Right lung (tissue), 2 donors: ENCODE measurements at regions not wholly inside any gene's neighbourhood (a gene's known extent, or its start where the extent isn't known, plus 50 kb on each side); places are given as distances from the start of the nearest gene placed in this dataset.
"Not testable (repeated sequence)": the region's sequence is repeated elsewhere in the genome, so short reads cannot be mapped to it uniquely, and the experiment has no call there.

Experiments
- DNase-seq, 2 donors: peaks; one replicate each; pipeline ENCODE4 v3.0.0-alpha.2; 2013

DNA sequence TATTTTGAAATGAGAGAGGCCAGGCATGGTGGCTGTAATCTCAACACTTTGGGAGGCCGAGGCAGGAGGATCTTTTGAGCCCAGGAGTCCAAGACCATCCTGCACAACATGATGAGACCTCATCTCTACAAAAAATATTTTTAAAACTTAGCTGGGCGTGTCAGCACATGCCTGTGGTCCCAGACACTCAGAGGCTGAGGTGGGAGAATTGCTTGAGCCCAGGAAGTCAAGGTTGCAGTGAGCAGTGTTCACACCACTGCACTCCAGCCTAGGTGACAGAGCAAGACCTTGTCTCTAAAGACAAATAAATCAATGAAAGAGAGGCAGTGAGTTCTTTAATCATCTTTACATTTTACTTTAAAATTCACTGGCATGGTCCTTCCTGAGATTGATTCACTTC, 124.5 kb downstream of the DUSP6 start:
- DNase-seq: no peak

DNA sequence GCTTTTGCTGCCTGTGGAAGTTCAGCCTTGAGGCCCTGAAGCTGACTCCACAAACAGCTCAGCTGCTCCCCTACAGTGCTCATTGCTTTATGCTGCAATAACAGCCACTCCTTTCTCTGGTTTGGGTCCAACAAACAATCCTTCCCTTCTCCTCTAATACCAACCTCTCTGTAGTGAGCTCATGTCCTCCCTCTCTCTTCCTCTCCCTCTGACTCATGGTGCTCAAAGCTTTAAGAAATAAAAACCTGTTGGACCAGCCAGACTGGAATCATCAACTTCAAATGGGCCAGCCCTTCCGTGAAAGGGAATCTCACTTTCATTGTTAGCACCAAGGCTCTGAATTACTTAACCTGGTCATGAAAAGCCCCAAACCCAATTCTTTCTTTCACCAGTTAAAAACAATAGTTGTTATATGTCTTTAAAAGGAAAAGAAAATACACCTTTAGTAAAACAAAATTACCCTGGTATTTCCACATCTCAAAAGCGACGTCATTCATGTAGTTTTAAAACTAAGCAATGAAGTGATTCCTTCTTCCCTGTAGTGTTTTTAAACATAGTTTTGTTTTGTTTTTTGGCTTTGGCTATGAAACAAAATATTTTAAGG, 126.4 kb downstream of the DUSP6 start:
- peak; percentile 67 to 69 for DNase-seq

DNA sequence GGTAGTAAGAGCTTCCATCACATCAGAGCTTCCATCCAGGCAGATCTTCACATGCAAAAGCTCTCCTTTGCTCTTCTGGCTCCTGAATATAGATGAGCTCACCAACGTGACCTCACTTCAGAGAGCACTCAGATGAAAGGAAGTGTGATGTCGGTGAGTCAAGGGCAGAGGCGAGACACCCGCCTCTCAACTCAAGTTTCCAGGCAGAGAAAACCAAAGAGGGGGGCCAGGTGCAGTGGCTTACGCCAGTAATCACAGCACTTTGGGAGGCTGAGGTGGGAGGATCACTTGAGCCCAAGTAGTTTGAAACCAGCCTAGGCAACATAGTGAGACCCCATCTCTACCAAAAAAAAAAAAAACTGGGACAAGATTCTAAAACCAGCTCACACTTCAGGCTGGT, 126.9 kb downstream of the DUSP6 start:
- no peak for DNase-seq

DNA sequence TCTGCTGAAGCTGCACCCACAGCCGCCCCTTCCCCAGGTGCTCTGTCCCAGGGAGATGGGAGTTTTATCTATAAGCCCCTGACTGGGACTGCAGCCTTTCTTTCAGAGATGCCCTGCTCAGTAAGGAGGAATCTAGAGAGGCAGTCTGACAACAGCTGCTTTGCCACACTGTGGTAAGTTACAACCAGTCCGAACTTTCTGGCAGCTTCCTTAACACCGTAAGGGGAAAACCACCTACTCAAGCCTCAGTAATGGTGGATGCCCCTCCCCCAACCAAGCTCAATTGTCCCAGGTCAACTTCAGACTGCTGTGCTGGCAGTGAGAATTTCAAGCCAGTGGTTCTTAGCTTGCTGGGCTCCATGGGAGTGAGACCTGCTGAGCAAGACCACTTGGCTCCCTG, 129.7 kb downstream of the DUSP6 start:
- not testable (repeated sequence) for DNase-seq

DNA sequence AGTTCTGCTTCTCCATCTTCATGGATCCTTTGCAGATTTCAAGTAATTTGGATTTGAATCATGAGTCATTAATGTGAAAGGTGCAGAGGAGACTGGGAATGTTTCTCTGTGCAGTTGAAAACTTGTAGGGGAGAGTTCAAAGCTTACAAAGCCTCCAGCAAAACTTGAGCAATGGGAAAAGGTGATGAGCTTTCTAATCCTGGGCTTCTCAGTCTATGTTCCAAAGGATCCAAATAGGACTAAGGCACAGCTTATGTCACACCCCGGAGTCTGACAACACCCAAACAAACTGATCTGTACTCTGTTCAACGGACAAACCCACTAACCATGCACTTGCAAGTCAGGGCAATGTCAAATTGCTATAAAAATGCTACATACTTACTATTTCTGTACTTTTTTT, 134.8 kb downstream of the DUSP6 start:
- no peak for DNase-seq

DNA sequence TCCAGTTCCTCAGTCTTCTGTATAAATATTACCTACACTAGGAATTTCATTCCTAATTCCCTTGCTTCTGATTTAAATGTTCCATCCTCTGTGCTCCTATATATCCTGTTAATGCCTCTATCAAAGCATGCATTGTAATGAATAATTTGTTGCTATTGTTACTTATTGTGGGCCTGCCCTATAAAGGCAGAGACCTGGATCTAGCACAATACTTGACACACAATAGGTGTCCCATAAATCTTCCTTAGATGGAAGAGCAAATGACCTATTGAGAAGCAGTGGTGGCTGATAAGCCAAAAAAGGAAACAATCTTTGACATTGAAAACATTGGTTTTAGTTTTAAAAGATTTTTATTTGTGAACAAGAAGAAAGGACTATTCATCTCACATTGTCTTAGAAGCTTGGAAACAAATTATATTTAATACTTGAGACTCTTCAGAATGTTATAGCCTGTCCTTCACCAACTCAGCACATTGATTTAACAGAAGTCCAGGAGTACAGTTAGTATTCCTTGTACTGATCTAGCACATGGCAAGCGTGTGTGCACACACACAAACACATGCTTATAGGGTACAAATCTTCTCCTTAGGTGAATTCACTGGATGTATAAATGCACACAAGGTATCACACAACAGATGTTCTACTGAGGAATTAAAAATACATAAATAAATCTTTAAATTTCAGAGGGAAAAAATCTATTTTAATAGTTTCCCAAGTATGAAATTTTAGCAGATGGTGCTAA, 135.9 kb downstream of the DUSP6 start:
- no peak for DNase-seq

DNA sequence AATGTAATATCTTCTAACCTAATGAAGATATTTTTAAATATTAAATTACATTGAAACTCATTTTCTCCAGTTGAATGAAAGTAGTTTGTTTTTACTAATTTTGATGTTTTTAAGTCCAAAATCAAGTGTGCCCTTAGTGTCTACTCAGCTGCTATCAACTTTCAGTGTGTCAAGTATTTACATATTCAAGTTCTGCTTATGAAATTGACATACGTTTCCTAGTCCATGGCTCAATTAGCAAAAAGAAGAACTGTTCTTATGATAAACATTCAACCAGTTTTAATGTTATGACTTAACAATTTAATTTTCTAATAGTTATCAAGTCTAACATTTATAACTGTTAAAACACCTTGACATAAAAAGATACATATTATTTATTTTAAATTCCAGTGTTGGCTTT, 137.1 kb downstream of the DUSP6 start:
- DNase-seq: no peak

DNA sequence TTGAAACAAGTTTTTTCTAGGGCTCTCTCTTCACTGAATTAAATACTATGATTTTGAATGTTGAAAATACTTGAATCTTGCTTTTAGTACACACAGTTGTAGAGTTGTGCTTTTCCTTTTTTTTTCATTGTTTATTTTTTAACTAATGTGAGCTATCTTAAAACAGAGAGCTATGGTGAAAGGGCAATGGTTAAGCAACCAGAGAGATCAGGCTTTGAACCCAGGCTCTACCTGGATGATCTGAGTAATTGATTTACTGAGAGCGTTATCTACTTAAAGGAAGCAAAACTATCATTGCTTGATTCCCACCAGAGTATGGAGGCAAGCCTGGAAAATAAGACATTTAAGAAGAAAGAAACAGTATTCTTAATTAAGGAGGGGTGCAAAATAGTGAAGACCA, 138.6 kb downstream of the DUSP6 start:
- no peak for DNase-seq

DNA sequence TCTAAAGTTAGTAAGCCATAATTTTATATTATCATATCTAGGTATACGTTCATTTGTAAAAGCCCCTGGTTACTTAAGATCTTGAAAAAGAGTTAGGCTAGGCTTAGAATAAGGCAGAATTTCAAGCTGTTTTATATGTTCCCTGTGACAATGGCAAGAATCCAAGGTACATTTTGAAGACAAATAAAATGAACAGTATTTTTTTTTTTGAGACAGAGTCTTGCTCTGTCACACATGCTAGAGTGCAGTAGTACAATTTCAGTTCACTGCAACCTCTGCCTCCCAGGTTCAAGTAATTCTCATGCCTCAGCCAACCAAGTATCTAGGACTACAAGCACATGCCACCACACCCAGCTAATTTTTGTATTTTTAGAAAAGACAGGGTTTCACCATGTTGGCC, 139.2 kb downstream of the DUSP6 start:
- no peak for DNase-seq

DNA sequence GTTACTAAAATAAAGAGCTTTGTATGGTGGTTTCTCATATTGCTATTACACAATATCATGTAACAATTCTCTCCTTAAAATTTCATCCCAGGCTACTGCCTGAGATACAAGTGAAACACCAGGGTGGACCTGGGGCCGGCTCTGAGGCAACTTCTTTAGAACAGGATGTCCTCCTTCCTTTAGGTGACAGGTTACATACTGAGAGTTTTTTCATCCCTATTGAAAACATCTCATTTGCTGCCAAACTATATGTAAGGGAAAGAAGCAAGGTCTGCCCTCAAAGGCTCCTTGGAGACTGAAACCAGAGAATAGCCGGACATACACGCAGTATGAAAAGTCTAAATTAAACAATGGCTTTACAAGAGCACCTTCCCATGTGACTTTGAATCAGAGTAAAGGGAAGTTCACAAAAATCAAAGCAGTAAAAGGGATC, 139.9 kb downstream of the DUSP6 start:
- no peak for DNase-seq

DNA sequence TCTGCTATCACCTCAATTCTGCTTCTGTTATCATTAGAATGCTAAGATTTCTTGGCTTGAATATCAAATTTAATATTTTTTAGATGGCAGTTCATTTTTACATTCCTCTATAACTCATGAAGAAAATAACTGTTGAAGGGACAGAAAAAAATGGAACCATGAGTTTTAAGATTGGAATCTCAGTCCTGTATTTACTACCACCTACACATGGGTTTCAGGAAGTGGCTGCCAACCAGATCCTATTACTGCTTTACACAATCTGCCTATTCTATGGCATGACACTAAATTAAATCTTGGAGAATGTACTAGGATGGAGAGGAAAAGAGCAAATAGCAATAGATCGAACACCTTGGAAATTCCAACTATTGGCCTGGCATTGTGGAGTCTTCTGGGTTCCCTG, 140.8 kb downstream of the DUSP6 start:
- no peak for DNase-seq

DNA sequence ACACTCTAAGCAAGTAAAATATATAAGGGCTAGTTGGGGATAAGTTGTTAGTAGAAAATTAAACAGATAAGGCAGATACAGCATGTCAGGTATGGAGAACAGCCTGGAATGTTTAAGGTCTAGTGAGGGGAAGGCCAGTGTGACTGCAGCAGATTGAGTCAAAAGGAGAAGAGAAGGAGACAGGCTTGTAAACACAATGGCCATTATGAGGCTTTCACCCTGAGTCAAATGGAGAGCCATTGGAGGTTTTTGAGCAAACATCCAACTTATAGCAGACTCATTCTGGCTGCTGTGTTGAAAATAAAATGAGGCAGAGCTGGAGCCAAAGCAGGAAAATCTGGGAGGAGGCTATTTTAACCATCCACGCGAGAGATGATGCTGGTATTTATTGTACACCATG, 142.0 kb downstream of the DUSP6 start:
- no peak for DNase-seq

DNA sequence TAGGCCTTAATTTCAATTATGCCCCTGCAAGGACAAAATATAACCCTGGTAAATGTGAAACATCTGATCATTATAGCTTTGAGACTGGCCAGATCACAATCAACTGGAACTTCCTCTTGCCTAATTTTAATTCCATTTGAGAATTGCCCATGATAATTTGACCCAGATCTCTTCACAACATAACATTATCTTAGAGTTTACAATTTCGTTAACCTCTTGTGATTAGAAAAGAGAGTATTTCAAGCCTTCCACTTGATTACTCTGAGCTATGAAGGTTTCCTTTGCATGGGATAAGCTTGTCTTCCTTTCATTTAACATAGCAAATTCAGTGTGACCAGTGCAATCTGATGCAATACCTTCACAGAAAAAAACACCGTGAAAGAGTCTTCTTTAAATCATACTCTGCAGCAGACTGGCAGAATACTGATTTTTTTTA, 143.6 kb downstream of the DUSP6 start:
- no peak for DNase-seq

DNA sequence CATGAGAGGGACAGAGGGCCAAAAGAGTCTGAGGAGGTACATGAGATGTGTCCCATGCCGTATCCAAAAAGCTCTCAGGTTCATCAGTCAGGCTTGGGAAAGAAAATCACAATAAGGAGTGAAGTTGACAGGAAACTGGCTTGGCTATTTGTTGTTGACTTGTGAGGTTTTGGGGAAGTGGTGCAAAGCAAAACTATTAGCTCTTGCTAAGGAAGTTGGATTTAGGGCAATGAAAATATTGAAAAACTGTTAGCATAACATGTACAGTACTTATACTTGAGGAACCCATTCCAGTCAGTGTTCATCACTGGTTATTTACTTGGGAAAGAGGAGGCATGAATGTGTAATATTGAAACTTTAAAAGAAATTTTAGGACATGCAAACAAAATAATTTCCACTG, 145.9 kb downstream of the DUSP6 start:
- DNase-seq: no peak

DNA sequence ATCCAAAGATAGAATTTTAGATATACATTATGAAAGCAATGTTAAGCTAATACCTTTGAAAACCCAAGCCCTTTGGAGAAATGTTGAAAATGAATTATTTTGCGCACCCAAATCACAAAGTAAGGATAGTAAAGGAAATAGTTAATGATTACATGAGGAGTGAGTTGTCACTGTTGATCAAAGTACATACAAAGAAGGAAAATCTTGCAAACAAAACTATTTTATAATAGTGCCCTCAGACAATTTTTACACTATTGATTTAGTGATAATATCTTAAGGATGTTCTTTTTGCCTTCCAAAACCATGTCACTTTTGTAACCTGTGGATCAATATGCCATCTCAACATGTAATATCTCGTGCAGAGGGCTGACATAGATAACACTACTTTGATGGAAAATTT, 146.8 kb downstream of the DUSP6 start:
- DNase-seq: no peak

DNA sequence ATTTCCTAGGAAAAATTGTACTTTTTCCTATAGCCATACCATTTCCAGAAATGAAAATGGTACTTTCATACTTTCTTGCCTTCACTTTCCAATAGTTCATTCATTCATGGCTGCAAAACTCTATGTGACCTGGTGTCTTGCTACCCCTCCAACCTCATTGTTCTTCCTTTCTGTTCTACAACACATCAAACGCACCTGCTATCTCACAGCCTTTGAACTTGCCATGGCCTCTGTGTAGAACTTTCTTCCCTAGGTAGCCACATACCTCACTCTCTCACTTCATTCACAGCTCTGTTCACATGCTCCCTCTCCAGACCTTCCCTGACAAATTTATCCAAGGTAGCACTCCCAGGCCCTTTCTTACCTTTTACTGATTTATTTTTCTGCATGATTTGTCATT, 149.2 kb downstream of the DUSP6 start:
- DNase-seq: no peak

DNA sequence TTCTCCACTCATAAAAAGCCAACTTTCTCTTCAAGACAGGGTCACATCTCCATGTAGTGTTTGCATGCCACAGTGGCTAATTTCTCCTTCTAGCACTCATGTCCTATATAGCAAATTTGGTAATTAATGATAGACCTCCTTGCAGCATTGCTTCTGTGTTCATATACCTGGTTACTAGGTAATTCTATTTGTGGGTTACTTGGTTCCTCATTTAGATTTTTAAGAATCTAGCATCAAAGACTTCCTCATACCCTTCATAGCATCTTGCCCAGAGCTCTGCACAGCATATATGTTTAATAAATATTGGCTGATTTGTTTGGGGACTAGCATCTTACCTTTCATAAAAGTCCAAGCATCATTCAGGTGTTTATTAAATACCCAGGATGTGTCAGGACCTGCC, 152.1 kb downstream of the DUSP6 start:
- no peak for DNase-seq

DNA sequence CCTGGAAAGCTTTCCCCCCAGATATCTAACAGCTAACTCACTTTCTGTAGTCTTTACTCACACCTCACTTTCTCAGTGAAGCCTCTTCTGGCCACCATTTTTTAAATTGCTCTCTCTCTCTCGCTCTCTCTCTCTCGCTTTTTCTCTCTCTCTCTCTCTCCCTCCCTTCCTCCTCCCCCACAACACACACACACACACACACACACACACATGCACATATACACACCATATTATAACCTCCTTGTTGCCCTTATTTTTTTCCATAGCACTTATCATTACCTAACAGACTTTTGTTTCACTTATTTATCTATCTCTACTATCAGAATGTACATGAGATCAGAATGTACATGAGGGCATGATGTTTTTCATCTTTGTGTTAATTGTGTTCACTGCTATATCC, 156.8 kb downstream of the DUSP6 start:
- DNase-seq: no peak

DNA sequence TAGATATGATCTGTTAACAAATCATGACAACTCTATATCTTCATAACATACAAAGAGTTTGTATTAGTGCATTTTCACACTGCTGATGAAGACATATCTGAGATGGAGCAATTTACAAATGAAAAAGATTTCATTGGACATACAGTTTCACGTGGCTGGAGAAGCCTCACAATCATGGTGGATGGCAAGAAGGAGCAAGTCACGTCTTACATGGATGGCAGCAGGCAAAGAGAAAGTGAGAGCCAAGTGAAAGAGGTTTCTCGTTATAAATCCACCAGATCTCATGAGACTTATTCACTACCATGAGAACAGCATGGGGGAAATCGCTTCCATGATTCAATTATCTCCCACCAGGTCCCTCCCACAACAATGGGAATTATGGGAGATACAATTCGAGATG, 157.6 kb downstream of the DUSP6 start:
- no peak for DNase-seq

DNA sequence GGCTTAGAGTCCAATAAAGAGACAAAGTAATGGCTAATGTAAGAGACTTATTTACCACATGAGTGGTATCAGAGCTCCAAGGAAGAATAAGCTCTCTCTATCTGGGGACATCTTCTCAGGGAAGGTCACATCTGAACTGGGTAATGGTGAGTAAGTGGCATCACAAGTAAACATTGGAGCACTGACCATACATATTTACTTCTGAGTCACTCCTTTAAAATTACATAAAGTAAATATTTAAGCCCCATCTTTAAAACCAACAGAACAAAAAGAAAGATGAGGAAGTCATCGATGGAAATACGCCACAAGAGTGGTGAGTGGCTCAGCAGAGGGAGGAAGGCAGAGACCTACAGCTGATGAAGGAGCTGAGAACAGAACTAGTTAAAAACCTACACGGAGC, 159.9 kb downstream of the DUSP6 start:
- DNase-seq: no peak

DNA sequence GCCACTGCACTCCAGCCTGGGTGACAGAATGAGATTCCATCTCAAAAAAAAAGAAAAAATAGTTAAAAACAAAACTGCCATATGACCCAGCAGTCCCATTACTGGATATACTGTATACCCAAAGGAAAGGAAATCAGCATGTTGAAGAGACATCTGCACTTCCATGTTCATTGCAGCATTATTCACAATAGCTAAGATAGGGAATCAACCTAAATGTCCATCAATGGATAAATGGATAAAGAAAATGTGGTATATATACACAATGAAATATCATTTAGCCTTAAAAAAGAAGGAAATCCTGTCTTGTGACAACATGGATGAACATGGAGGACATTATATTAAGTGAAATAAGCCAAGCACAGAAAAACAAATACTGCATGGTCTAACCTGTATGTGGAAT, 160.7 kb downstream of the DUSP6 start:
- DNase-seq: not testable (repeated sequence)

DNA sequence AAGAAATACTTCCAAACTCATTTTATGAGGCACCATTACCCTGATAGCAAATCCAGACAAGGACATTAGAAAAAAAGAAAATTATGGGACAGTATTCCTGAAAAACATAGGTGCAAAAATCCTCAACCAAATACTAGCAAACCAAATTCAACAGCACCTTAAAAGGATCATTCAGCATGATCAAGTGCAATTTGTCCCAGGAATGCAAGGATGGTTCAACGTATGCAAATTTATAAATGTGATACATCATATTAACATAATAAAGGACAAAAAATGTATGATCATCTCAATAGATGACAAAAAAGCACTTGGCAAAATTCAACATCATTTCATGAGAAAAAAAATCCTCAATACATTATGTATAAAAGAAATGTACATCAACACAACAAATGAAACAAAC, 162.9 kb downstream of the DUSP6 start:
- DNase-seq: no peak

DNA sequence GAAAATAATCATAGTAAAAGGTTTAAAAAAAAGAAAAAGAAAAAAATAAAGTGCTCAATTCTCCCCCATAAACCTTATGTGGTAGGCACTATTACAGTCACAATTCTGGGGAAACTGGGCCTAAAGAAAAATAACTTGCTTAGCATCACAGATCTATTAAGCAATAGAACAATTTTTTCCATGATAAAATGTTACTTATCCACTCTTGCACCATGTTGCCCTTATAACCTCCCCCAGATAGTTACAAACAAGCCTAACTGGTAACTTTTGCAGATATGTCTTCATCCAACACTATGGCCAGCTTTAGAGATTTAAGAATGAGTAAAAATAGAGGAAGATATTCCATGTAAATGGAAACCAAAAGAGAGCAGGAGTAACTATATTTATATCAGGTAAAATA, 164.8 kb downstream of the DUSP6 start:
- no peak for DNase-seq

DNA sequence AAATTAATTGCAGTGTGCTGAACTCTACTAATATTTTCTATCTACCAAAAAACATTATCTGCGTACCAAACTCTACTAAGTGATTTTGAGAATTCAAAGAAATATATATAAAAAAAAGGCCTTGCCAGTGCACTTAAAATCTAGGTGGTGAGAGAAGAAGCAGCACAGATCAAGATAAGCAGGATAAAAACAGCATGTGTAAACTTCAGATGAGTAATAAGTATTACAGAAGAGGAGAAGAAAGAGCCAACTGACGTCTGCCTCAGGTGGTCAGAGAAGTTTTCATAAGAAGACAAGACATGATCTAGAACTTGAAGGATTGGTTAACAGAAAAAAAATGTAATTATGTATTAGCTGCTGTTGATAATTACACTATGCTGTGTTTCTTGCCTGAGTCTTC, 166.4 kb downstream of the DUSP6 start:
- DNase-seq: no peak
